GM23338 (cell line): ENCODE measurements at regions not wholly inside any gene's neighbourhood (a gene's known extent, or its start where the extent isn't known, plus 50 kb on each side); places are given as distances from the start of the nearest gene placed in this dataset.

Experiments
- CTCF ChIP-seq, 2 experiments: fragments of 200-600 bp in 1 of 2; sonication (generic) in 1 of 2; conservative IDR thresholded peaks; 2 replicates each; pipeline versions ENCODE4 v1.5.1 to v1.6.1; 2016 to 2017; ENCODE audit warnings: antibody characterized with exemption in 2 of 2, low read depth in 2 of 2, mild to moderate bottlenecking in 2 of 2, moderate library complexity in 1 of 2
- EZH2 ChIP-seq: fragments of 200-600 bp; sonication (generic); IDR thresholded peaks from one replicate; pipeline ENCODE4 v1.8.0; 2017; ENCODE audit warnings: antibody characterized with exemption, mild to moderate bottlenecking, low read depth; ENCODE audit not compliant: unreplicated experiment
- POLR2AphosphoS5 ChIP-seq: IDR thresholded peaks from 2 replicates; pipeline ENCODE4 v1.6.1; 2016; ENCODE audit warnings: antibody characterized with exemption, low read depth
- TF ChIP-seq, protein P1 (sequence below): IDR thresholded peaks from 2 replicates; pipeline ENCODE4 v1.6.1; 2016; ENCODE audit warnings: antibody characterized with exemption

DNA sequence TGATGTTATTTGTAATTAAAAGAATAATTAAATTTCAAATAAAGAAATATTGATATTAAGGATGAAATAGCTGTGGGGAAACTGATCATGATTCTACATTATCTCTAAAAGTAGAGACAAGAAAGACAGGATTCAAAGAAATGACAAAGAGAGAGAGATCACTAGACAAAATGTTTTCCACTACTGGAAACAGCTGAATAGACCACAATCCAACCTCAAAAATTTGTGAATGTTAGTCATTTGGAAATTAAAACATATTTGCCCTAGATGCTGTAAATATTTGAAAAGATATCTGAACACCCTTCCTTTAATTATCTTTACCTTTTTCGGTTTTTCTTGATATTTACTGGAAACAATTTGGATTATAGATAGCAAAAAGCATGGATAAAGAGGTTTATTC is 414.9 kb downstream of the CENPC start:
- TF ChIP-seq CTCF (conservative IDR thresholded peaks at IDR 0.05; ENCODE audit: low read depth in 2 of 2) (no peak), EZH2 (no peak), POLR2AphosphoS5 (no peak)
- TF ChIP-seq, protein P1, sequence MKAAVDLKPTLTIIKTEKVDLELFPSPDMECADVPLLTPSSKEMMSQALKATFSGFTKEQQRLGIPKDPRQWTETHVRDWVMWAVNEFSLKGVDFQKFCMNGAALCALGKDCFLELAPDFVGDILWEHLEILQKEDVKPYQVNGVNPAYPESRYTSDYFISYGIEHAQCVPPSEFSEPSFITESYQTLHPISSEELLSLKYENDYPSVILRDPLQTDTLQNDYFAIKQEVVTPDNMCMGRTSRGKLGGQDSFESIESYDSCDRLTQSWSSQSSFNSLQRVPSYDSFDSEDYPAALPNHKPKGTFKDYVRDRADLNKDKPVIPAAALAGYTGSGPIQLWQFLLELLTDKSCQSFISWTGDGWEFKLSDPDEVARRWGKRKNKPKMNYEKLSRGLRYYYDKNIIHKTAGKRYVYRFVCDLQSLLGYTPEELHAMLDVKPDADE = no peak
